Stomach smooth muscle (tissue), 2 donors: ENCODE measurements at regions not wholly inside any gene's neighbourhood (a gene's known extent, or its start where the extent isn't known, plus 50 kb on each side); places are given as distances from the start of the nearest gene placed in this dataset.
"Not testable (repeated sequence)": the region's sequence is repeated elsewhere in the genome, so short reads cannot be mapped to it uniquely, and the experiment has no call there.

ENCODE experiments used
- H3K27ac ChIP-seq: one replicate; pipeline ENCODE4 v1.7.0; 2013; ENCODE audit warnings: mild to moderate bottlenecking, low read length, inconsistent platforms
- H3K27me3 ChIP-seq, 2 donors: one replicate each; pipeline ENCODE4 v1.7.0; 2013; ENCODE audit warnings: low read length in 2 of 2; ENCODE audit not compliant: insufficient read depth in 2 of 2, control insufficient read depth in 1 of 2
- H3K36me3 ChIP-seq, 2 donors: one replicate each; pipeline ENCODE4 v1.7.0; 2013; ENCODE audit warnings: low read length in 2 of 2; ENCODE audit not compliant: control insufficient read depth in 2 of 2, insufficient read depth in 2 of 2
- H3K4me1 ChIP-seq: one replicate; pipeline ENCODE4 v1.7.0; 2013; ENCODE audit warnings: low read length; ENCODE audit not compliant: control insufficient read depth, insufficient read depth
- H3K4me3 ChIP-seq, 2 donors: one replicate each; pipeline ENCODE4 v1.7.0; 2013; ENCODE audit warnings: low read length in 2 of 2
- H3K9ac ChIP-seq, 2 donors: one replicate each; pipeline ENCODE4 v1.7.0; 2013; ENCODE audit warnings: low read length in 2 of 2, mild to moderate bottlenecking in 1 of 2
- H3K9me3 ChIP-seq, 2 donors: one replicate each; pipeline ENCODE4 v1.7.0; 2013; ENCODE audit warnings: low read length in 2 of 2; ENCODE audit not compliant: control insufficient read depth in 2 of 2
- donor health status: healthy.
- donor health status: Pancreatic carcinoma.

GRCh38 chr19:20272627-20273010, 105.6 kb downstream of the ZNF486 start:
- H3K27me3 ChIP-seq, H3K4me1 ChIP-seq: not testable (repeated sequence)

DNA sequence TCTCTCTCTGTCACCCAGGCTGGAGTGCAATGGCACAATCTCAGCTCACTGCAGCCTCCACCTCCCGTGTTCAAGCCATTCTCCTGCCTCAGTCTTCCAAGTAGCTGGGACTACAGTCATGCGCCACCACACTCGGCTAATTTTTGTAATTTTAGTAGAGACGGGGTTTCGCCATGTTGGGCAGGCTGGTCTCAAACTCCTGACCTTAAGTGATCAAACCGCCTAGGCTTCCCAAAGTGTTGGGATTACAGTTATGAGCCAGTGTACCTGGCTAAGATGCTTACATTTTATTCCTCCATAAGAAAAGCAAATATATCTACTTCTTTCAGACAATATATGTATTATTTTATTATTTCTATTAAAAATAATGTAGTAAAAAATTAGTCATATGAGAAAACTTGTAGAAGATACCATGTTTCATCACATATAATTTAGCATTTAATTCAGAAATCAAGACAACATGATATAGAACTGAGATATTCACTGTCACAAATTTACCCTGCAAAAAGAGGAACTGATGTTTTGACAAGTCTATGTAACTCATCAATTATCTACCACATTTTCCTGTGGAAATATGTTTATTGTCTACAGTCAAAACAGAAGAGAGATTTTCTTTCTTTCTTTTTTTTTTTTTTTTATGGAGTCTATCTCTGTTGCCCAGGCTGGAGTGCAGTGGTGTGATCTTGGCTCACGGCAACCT, 105.1 kb downstream of the ZNF486 start:
- not testable (repeated sequence) for H3K4me1 ChIP-seq, H3K27me3 ChIP-seq, H3K9me3 ChIP-seq, H3K4me3 ChIP-seq, H3K27ac ChIP-seq, H3K36me3 ChIP-seq, H3K9ac ChIP-seq

More at GRCh38 chr19:20272627-20273010, 105.6 kb downstream of the ZNF486 start:
- not testable (repeated sequence) for H3K36me3 ChIP-seq, H3K9me3 ChIP-seq, H3K27ac ChIP-seq, H3K4me3 ChIP-seq, H3K9ac ChIP-seq

- no peaks in the 10 kb centered on the region for H3K36me3 ChIP-seq
- no peak overlapping the region for H3K9ac ChIP-seq
- no peak overlapping the region for H3K4me3 ChIP-seq
Measured at GRCh38 chr19:20271215-20271926, 104.4 kb downstream of the ZNF486 start.

GRCh38 chr19:20269461-20269860, 102.4 kb downstream of the ZNF486 start:
- H3K4me3 ChIP-seq = no peak overlapping the region
- no peak overlapping the region for H3K9ac ChIP-seq
- no peaks in the 10 kb centered on the region for H3K4me1 ChIP-seq
- H3K36me3 ChIP-seq = no peaks in the 10 kb centered on the region
- no peak overlapping the region for H3K27ac ChIP-seq
- H3K9me3 ChIP-seq = no peaks in the 10 kb centered on the region
- H3K27me3 ChIP-seq = peaks cover 0 to 2% of the 10 kb centered on the region in 2 donors

More at GRCh38 chr19:20271215-20271926, 104.4 kb downstream of the ZNF486 start:
- no peaks in the 10 kb centered on the region for H3K9me3 ChIP-seq
- peaks cover 0 to 2% of the 10 kb centered on the region in 2 donors for H3K27me3 ChIP-seq
- H3K27ac ChIP-seq = no peak overlapping the region
- H3K4me1 ChIP-seq = no peaks in the 10 kb centered on the region

DNA sequence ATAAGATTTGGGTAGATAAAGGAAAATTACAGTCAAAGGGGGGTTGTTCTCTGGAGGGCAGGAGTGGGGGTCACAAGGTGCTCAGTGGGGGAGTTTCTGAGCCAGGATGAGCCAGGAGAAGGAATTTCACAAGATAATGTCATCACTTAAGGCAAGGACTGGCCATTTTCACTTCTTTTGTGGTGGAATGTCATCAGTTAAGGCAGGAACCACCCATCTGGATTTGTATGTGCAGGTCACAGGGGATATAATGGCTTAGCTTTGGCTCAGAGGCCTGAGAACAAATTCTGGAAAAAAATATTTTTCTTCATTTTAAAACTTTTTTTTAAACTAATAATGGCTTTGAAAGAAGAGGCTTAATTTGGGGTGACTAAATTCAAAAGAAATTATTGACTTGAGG, 94.5 kb downstream of the ZNF486 start:
- not testable (repeated sequence) for H3K27me3 ChIP-seq, H3K9me3 ChIP-seq, H3K9ac ChIP-seq, H3K4me3 ChIP-seq, H3K27ac ChIP-seq, H3K36me3 ChIP-seq, H3K4me1 ChIP-seq

- H3K4me1 ChIP-seq, H3K36me3 ChIP-seq, H3K9me3 ChIP-seq, H3K4me3 ChIP-seq, H3K27ac ChIP-seq, H3K9ac ChIP-seq, H3K27me3 ChIP-seq: not testable (repeated sequence)
Measured at GRCh38 chr19:20260738-20261137, 93.7 kb downstream of the ZNF486 start.

- no peak overlapping the region for H3K9ac ChIP-seq
- H3K4me1 ChIP-seq = no peaks in the 10 kb centered on the region
- H3K27me3 ChIP-seq = no peaks in the 10 kb centered on the region
- H3K27ac ChIP-seq = no peak overlapping the region
- no peak overlapping the region for H3K4me3 ChIP-seq
- no peaks in the 10 kb centered on the region for H3K9me3 ChIP-seq
- H3K36me3 ChIP-seq = no peaks in the 10 kb centered on the region
Measured at GRCh38 chr19:20259615-20260014, 92.6 kb downstream of the ZNF486 start.

- Histone ChIP-seq H3K9me3 (no peaks in the 10 kb centered on the region), H3K4me3 (no peak overlapping the region), H3K4me1 (no peaks in the 10 kb centered on the region), H3K36me3 (no peaks in the 10 kb centered on the region), H3K27me3 (no peaks in the 10 kb centered on the region), H3K27ac (no peak overlapping the region), H3K9ac (no peak overlapping the region)
Measured at GRCh38 chr19:20256606-20257005, 89.6 kb downstream of the ZNF486 start.

DNA sequence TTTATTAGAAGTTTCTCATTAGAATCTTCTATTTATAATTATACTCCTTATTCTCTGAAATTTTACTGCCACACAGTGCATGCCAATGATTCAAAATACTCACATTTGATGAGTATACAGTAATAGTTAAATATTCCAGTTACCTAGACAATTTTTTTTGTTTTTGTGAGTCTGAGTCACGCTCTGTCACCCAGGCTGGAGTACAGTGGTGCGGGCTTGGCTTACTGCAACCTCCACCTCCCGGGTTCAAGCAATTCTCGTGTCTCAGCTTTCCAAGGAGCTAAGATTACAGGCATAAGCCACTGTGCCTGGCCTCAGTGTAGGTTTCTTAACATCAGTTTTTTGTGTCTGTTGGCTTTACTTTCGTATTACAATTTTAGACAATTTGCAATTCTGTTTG, 87.1 kb downstream of the ZNF486 start:
- no peak overlapping the region for H3K9ac ChIP-seq
- no peaks in the 10 kb centered on the region for H3K4me1 ChIP-seq
- H3K36me3 ChIP-seq = no peaks in the 10 kb centered on the region
- no peaks in the 10 kb centered on the region for H3K9me3 ChIP-seq
- no peak overlapping the region for H3K27ac ChIP-seq
- no peaks in the 10 kb centered on the region for H3K27me3 ChIP-seq
- no peak overlapping the region for H3K4me3 ChIP-seq

DNA sequence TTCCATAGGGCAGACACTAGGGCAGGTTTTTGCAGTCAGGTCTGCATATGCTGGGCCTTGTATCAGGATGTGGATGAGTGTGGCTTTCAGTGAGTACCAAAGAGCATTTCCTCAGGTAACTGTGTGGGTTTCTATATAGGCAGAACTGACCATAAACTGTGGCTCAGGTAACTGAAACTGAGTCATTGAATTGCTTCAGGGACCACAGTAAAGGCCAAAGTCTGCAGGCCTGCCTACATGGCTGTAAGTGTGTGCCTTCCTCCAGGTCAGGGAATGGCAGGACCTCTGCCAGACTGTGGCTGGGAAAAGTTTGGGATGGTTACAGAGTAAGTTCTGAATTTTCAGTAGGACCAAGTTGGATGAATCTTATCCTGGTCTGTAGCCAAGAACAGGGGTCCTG, 85.6 kb downstream of the ZNF486 start:
- Histone ChIP-seq H3K4me1 (no peaks in the 10 kb centered on the region), H3K36me3 (no peaks in the 10 kb centered on the region), H3K27ac (no peak overlapping the region), H3K9ac (no peak overlapping the region), H3K9me3 (no peaks in the 10 kb centered on the region), H3K4me3 (no peak overlapping the region), H3K27me3 (no peaks in the 10 kb centered on the region)

DNA sequence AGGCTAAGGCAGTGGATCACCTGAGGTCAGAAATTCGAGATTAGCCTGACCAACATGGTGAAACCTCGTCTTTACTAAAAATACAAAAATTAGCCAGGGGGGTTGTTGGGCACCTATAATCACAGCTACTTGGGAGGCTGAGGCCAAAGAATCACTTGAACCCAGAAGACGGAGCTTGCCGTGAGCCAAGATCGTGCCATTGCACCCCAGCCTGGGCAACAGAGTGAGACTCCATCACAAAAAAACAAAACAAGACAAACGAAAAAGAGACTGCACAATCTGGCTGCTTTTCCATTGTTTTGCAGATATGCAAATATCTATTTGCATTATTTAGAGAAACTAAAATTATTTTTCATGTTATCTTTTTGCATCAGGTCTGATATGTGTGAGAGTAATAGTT, 83.6 kb downstream of the ZNF486 start:
- Histone ChIP-seq H3K4me3 (no peak overlapping the region), H3K9me3 (no peaks in the 10 kb centered on the region), H3K27ac (no peak overlapping the region)

More for the DNA sequence above, 83.6 kb downstream of the ZNF486 start:
- no peak overlapping the region for H3K9ac ChIP-seq
- H3K4me1 ChIP-seq = no peaks in the 10 kb centered on the region
- H3K36me3 ChIP-seq = no peaks in the 10 kb centered on the region
- no peaks in the 10 kb centered on the region for H3K27me3 ChIP-seq
